Mesodermal cell (in vitro differentiated cells): ENCODE measurements at regions not wholly inside any gene's neighbourhood (a gene's known extent, or its start where the extent isn't known, plus 50 kb on each side); places are given as distances from the start of the nearest gene placed in this dataset.

Source experiments
- H3K27ac ChIP-seq: 2 replicates; pipeline ENCODE4 v1.7.0; 2013; ENCODE audit warnings: mild to moderate bottlenecking, low read depth, low read length, moderate library complexity; ENCODE audit not compliant: severe bottlenecking
- H3K36me3 ChIP-seq: 2 replicates; pipeline ENCODE4 v1.7.1; 2013; ENCODE audit warnings: mild to moderate bottlenecking, low read length, moderate library complexity; ENCODE audit not compliant: control insufficient read depth, insufficient read depth
- H3K4me1 ChIP-seq: one replicate; pipeline ENCODE4 v1.7.1; 2013; ENCODE audit warnings: mild to moderate bottlenecking, low read length; ENCODE audit not compliant: insufficient read depth, control insufficient read depth, poor library complexity, severe bottlenecking
- H3K4me3 ChIP-seq: 2 replicates; pipeline ENCODE4 v1.7.0; 2013; ENCODE audit warnings: low read length, control low read depth, mild to moderate bottlenecking; ENCODE audit not compliant: insufficient read depth, poor library complexity, severe bottlenecking; ENCODE audit errors: extremely low read depth
- H3K9me3 ChIP-seq: 2 replicates; pipeline ENCODE4 v1.7.1; 2013; ENCODE audit warnings: mild to moderate bottlenecking, low read length, moderate library complexity; ENCODE audit not compliant: control insufficient read depth
- WGBS, 2 experiments: methylation state at CpG; one replicate each; pipeline ENCODE4 v1.1.5; 2013; ENCODE audit warnings: missing lambda C conversion rate in 2 of 2; ENCODE audit not compliant: insufficient coverage in 2 of 2; 5-methylcytosine and 5-hydroxymethylcytosine counted together

DNA sequence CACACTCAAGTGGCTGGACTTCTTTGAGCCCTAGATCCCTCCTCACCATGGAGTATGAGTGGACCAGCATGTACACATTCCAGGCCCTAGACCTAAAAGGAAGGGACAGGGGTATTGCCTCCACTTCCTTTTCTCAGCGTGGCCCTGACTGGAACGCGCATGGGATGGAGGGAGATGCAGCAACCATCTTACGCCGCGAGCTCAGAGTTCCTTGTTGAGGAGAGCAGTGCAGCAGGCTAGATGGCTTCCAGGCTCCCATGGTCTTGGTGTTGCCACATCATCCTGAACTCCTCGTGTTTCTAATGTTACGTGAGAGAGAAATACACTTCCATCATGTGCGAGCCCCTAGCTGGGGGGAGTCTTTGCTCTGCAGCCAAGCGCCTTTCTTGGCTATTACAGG lies 61.8 kb upstream of the DIO3 start:
- Histone ChIP-seq H3K4me1 (no peaks in the 10 kb centered on the region), H3K36me3 (no peaks in the 10 kb centered on the region), H3K27ac (no peak overlapping the region), H3K9me3 (no peaks in the 10 kb centered on the region), H3K4me3 (no peak overlapping the region)
- WGBS, 2 experiments, result 95 to 97% methylated on average over 10 of the region's 10 CpGs

DNA sequence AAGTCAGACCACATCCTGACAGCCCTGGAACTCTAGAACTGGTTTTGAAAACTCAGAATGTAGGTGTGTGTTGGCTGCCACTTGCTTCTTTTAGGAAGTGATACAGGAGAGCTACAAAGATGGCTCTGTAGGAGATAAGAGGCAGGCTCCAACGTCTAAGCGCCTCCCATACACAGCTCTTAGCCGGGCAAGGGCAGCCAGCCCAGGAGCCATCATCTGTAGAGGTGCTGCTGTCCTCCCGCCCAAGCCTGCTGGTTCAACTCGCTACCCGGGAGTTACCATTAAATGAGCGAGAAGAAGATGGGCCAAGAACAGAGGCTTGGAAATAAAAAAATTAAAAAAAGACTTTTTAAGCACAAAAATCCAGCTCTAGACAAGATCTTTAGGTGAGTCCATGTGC lies 61.2 kb upstream of the DIO3 start:
- H3K9me3 ChIP-seq, result no peaks in the 10 kb centered on the region
- H3K27ac ChIP-seq, result no peak overlapping the region
- WGBS, 2 experiments, result 66 to 84% methylated on average over 4 to 7 of the region's 7 CpGs
- H3K4me3 ChIP-seq, result no peak overlapping the region
- no peaks in the 10 kb centered on the region for H3K4me1 ChIP-seq
- H3K36me3 ChIP-seq, result no peaks in the 10 kb centered on the region

DNA sequence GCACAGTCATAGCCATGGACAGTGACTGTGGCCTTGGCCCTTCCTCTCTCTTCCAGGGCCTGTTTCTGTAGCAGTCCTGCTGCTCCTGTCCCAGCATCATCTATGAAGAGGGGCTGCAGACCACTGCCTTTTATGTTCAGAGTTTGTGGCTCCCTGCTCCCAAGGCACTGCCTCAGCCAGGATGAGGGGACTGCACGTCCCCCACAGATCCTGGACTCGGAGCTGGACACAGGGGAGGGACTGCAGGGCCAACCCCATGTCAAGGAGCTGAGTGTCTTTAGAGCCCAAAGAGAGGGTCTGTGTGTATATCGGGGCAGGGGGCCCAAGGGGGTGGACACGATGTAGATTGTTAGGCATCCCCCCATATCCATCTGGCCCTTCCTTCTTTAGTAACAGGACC lies 60.6 kb upstream of the DIO3 start:
- no peaks in the 10 kb centered on the region for H3K36me3 ChIP-seq
- no peaks in the 10 kb centered on the region for H3K4me1 ChIP-seq
- H3K9me3 ChIP-seq, result no peaks in the 10 kb centered on the region
- no peak overlapping the region for H3K4me3 ChIP-seq
- H3K27ac ChIP-seq, result no peak overlapping the region
- WGBS, 2 experiments, result 96 to 100% methylated on average over 2 to 4 of the region's 4 CpGs

DNA sequence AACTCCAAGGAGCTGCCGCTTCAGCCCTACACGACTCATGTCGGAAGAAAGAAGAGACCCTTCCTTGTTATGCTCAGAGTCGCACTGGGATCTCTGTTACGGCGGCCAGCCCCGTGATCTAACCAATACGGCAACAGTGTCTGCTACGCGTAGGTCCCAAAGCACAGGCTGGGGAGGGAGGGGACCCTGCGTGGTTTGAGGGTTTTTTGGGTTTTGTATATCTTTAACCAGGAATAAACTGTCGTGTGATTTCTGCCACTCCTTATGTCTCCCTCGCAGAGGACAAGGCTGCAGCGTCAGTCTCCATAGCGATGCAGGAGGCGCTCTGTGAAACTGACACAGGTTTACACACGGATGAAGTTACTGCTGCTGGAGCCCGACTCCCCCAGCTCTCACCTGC lies 60.0 kb upstream of the DIO3 start:
- H3K4me3 ChIP-seq, result no peak overlapping the region
- H3K27ac ChIP-seq, result no peak overlapping the region
- no peaks in the 10 kb centered on the region for H3K9me3 ChIP-seq
- H3K36me3 ChIP-seq, result no peaks in the 10 kb centered on the region
- WGBS, 2 experiments, result 74 to 77% methylated on average over 10 to 15 of the region's 18 CpGs
- H3K4me1 ChIP-seq, result no peaks in the 10 kb centered on the region

DNA sequence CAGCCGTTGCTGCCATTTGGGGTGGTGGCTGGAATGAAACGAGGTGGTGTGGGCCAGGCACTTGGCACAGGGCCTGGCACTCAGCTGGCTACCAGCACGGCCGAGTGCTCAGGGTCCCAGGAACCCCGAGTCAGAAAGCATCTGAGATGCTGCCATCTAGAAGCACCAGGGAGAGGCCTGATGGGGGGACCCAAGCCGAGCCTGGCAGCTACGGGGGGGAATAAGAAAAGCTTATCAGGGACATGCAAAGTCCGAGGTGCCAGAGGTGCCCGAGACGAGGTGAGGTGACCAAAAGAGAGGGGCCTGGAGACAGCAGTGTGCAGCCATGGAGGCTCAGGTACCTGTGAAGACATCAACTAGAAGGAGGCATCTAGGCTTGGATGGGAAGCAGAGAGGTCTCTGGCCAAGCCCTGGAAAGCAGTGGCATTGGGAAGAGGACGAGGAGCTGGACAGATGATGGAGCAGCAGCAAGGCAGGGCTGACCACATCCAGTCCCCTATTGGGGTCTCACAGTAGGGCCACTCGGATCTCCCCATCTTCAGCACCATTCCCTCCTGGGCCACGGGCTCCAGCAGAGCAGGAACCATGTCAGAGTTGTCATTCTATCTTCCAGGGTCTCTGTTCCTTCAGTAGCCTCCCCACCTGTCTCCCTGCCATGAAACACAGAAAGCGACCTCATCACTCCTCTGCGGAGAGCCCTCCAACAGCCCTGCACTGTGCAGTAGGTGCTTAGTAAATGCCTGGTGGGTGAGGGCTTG lies 59.3 kb upstream of the DIO3 start:
- 84 to 91% methylated on average over 10 to 13 of the region's 15 CpGs for WGBS, 2 experiments
- Histone ChIP-seq H3K4me3 (no peak overlapping the region), H3K27ac (no peak overlapping the region)

DNA sequence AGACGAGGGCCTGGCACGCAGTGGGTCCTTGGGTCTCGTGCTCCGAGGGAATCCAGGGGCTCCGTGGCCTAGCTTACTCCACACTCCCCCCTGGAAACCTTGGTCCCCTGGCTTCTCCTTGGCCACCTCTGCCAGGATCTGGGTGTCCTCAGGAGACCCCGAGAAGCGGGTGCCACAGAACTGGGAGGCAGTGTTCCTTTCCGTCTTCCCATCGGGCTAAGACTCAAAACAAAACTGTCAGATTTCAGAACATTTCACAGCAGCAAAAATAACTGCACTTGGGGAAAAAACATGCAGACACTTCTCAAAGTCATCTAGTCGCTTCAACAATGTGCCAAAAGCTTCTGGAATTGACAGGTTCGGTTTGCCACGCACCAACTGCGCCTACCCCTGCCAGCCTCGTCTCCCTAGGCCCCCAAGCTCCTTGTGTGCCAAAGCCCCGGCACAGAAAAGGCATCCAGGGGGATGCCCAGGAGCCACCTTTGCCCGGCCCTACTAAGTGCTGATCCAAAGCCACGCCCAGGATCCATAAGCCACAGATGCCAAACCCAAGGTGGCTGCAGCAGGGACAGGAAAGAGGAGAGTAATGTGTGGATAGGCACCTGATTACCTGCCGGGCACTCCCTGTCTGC lies 58.4 kb upstream of the DIO3 start:
- no peaks in the 10 kb centered on the region for H3K36me3 ChIP-seq
- no peak overlapping the region for H3K27ac ChIP-seq
- H3K4me1 ChIP-seq, result no peaks in the 10 kb centered on the region
- 93 to 95% methylated on average over 16 to 18 of the region's 18 CpGs for WGBS, 2 experiments
- no peak overlapping the region for H3K4me3 ChIP-seq
- no peaks in the 10 kb centered on the region for H3K9me3 ChIP-seq

More for the DNA sequence above, 59.3 kb upstream of the DIO3 start:
- Histone ChIP-seq H3K36me3 (no peaks in the 10 kb centered on the region), H3K9me3 (no peaks in the 10 kb centered on the region), H3K4me1 (no peaks in the 10 kb centered on the region)

DNA sequence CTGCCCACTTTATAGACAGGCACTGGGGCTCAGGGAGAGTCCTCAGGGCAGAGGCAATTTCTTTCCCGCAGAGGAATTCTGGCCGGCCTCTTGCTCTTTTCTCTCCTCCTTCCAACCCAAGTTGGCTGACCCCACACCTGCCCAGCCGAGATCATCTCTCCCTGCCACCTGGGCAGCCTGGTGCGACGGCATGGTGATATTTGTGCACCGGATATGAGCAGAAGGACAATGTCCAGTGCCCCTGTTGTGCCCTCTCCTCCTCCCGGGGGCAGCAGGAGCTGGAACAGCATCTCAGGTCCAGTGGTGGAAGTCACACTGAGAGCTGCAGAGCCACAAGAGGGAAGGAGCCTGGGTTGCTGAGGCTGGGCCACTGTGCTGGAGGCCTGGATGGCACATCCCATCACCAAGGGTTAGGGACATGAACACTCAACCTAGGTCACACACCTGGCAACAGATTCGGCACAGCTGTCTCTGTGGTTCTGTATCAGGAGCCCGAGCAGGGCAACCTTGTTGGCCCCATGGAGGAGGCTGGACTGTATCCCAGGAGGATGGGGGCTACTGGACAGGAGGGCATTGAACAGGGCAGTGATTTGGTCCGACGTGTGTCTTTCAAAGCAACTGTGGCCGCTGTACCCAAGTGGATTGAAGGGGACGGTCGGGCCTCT lies 57.7 kb upstream of the DIO3 start:
- H3K4me3 ChIP-seq, result no peak overlapping the region
- H3K36me3 ChIP-seq, result no peaks in the 10 kb centered on the region
- H3K9me3 ChIP-seq, result no peaks in the 10 kb centered on the region
- WGBS, 2 experiments, result 90 to 92% methylated on average over 13 to 14 of the region's 14 CpGs
- H3K4me1 ChIP-seq, result no peaks in the 10 kb centered on the region
- H3K27ac ChIP-seq, result no peak overlapping the region

DNA sequence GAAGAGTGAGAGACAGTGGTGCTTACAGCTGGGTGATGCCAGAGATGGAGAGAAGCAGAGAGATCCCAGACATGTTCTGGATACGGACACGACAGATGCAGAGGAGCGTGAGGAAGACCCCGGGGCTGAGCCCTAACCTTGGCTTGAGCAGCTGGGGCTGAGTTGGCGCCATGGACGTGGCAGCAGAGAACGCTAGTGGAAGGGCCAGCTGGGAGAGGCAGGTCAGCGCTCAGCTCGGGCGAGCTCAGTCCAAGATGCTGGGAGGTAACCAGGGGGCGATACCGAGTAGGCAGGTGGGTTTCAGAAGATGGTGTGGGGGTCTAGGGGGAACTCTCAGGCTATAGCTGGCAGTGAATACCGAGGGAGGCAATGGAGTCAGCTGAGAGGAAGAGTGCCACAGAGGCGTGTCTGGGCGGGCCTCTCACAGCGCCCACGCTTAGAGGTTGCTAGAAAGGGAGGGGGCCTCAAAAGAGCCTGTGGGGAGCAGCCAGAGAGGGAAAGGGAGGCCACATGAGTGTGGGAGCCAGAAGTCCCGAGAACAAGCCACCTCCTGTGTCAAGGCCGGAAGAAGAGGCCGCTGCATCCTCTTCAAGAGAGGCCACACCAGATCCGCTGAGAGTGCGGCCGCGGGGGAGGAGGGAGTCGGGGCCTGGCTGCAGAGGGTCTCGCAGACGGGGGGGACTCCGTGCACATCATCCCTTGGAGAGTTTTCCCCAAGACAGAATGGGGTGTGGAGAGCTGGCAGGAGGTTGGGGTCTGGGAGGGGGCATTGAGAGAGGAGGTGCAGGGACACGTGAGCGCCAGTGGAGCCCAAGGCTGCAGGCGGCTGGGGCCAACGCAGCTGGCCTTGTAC lies 57.0 kb upstream of the DIO3 start:
- Histone ChIP-seq H3K9me3 (no peaks in the 10 kb centered on the region), H3K36me3 (no peaks in the 10 kb centered on the region)

DNA sequence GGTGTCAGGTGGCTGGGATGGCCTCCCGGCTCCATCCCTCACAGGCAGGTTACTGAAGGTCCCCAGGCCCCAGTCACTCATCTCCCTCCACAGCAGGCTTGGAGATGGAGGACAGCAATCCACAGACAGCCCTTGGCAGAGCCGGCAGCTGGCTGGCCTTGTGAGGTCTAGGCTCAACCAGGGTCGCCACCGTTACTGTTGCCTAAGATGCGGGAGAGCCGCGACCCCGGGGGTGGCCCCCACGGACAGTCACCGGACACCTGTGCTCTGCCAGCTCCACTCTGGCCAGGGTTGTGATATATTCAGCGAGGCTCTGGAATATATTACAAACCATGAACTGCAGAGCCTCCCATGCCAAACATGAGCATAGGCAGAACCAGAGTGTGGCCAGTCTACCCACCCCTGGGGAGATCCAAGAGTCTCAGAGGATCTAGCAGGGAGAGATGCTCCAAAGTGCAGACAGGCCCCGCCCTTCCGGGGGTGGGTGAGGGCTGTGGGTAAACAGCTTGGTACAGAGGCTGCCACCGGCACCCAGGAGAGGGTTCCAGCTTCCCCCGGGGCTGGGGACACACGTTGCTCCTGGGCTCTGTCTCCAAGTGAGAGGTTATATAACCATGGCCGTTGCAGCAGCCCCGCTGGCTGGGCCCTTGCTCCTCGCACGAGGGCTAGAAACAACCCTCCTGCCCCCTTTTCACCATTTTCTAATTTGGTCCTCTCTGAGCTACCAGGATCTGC lies 55.9 kb upstream of the DIO3 start:
- Histone ChIP-seq H3K27ac (no peak overlapping the region), H3K36me3 (no peaks in the 10 kb centered on the region), H3K4me1 (no peaks in the 10 kb centered on the region), H3K4me3 (no peak overlapping the region), H3K9me3 (no peaks in the 10 kb centered on the region)
- WGBS, 2 experiments, result 90 to 97% methylated on average over 19 of the region's 20 CpGs

More for the DNA sequence above, 57.0 kb upstream of the DIO3 start:
- Histone ChIP-seq H3K27ac (no peak overlapping the region), H3K4me1 (no peaks in the 10 kb centered on the region), H3K4me3 (no peak overlapping the region)
- WGBS, 2 experiments, result 90 to 91% methylated on average over 27 to 28 of the region's 32 CpGs
